ENCODE measurements at regions not wholly inside any gene's neighbourhood (a gene's known extent, or its start where the extent isn't known, plus 50 kb on each side); places are given as distances from the start of the nearest gene placed in this dataset.

- Histone ChIP-seq H3K4me1 (ENCODE audit: insufficient read depth, low read length, poor library complexity, severe bottlenecking) (no peaks in the 10 kb centered on the region), H3K36me3 (ENCODE audit: insufficient read depth, low read length, poor library complexity, severe bottlenecking) (no peaks in the 10 kb centered on the region), H3K9me3 (ENCODE audit: low read depth, low read length, poor library complexity, severe bottlenecking) (no peaks in the 10 kb centered on the region), H3K4me3 (ENCODE audit: low read depth, low read length, poor library complexity, severe bottlenecking) (no peak overlapping the region), H3K27me3 (replicated peaks; ENCODE audit: insufficient read depth, low read depth, low read length, poor library complexity) (peaks cover 3% of the 10 kb centered on the region), H3K27ac (ENCODE audit: low read depth, low read length, poor library complexity, severe bottlenecking) (no peak overlapping the region)
- no peak for DNase-seq (ENCODE audit: low spot score)
- TF ChIP-seq CTCF (conservative IDR thresholded peaks at IDR 0.05; ENCODE audit: low read depth, low read length) (no peak), EZH2 (IDR thresholded peaks at IDR 0.05; ENCODE audit: borderline replicate concordance, low read depth, low read length, poor library complexity, severe bottlenecking) (no peak)
- intact Hi-C loops (cut with micrococcal nuclease; ENCODE audit: unreplicated experiment), result no loop called here
- ChIA-PET POLR2A (ENCODE audit: low non-redundant PET) (no interaction called here), CTCF (no interaction called here)
- BruUV-seq (replicated peaks), result no TSS peak
These were observed 51.7 kb upstream of the SHANK2 start for GRCh38 chr11:71304045-71304444.

- intact Hi-C loops (cut with micrococcal nuclease; ENCODE audit: unreplicated experiment), result no loop called here
- TF ChIP-seq CTCF (conservative IDR thresholded peaks at IDR 0.05; ENCODE audit: low read depth, low read length) (no peak), EZH2 (IDR thresholded peaks at IDR 0.05; ENCODE audit: borderline replicate concordance, low read depth, low read length, poor library complexity, severe bottlenecking) (no peak)
- H3K27ac ChIP-seq (ENCODE audit: low read depth, low read length, poor library complexity, severe bottlenecking), result no peak overlapping the region
- H3K9me3 ChIP-seq (ENCODE audit: low read depth, low read length, poor library complexity, severe bottlenecking), result no peaks in the 10 kb centered on the region
- DNase-seq (ENCODE audit: low spot score), result no peak
- POLR2A ChIA-PET (ENCODE audit: low non-redundant PET), result no interaction called here
- no peak overlapping the region for H3K4me3 ChIP-seq (ENCODE audit: low read depth, low read length, poor library complexity, severe bottlenecking)
- no TSS peak for BruUV-seq (replicated peaks)
- H3K4me1 ChIP-seq (ENCODE audit: insufficient read depth, low read length, poor library complexity, severe bottlenecking), result no peaks in the 10 kb centered on the region
- peaks cover 3% of the 10 kb centered on the region for H3K27me3 ChIP-seq (replicated peaks; ENCODE audit: insufficient read depth, low read depth, low read length, poor library complexity)
- no peaks in the 10 kb centered on the region for H3K36me3 ChIP-seq (ENCODE audit: insufficient read depth, low read length, poor library complexity, severe bottlenecking)
- CTCF ChIA-PET, result no interaction called here
These were observed 50.5 kb upstream of the SHANK2 start for GRCh38 chr11:71302911-71303310.

GRCh38 chr11:71302534-71302909 lies 50.1 kb upstream of the SHANK2 start:
- H3K27ac ChIP-seq (ENCODE audit: low read depth, low read length, poor library complexity, severe bottlenecking), result no peak overlapping the region
- H3K36me3 ChIP-seq (ENCODE audit: insufficient read depth, low read length, poor library complexity, severe bottlenecking), result no peaks in the 10 kb centered on the region
- ChIA-PET CTCF (no interaction called here), POLR2A (ENCODE audit: low non-redundant PET) (no interaction called here)
- peaks cover 3% of the 10 kb centered on the region for H3K27me3 ChIP-seq (replicated peaks; ENCODE audit: insufficient read depth, low read depth, low read length, poor library complexity)
- BruUV-seq (replicated peaks), result no TSS peak
- H3K9me3 ChIP-seq (ENCODE audit: low read depth, low read length, poor library complexity, severe bottlenecking), result no peaks in the 10 kb centered on the region
- TF ChIP-seq EZH2 (IDR thresholded peaks at IDR 0.05; ENCODE audit: borderline replicate concordance, low read depth, low read length, poor library complexity, severe bottlenecking) (no peak), CTCF (conservative IDR thresholded peaks at IDR 0.05; ENCODE audit: low read depth, low read length) (no peak)
- intact Hi-C loops (cut with micrococcal nuclease; ENCODE audit: unreplicated experiment), result no loop called here
- no peak for DNase-seq (ENCODE audit: low spot score)
- no peak overlapping the region for H3K4me3 ChIP-seq (ENCODE audit: low read depth, low read length, poor library complexity, severe bottlenecking)
- H3K4me1 ChIP-seq (ENCODE audit: insufficient read depth, low read length, poor library complexity, severe bottlenecking), result no peaks in the 10 kb centered on the region

Measured in A673 (cell line).